Bronchial epithelial cell (primary cell): ENCODE measurements at regions not wholly inside any gene's neighbourhood (a gene's known extent, or its start where the extent isn't known, plus 50 kb on each side); places are given as distances from the start of the nearest gene placed in this dataset.

Source experiments
- DNase-seq: peaks from one replicate; pipeline ENCODE4 v3.0.0-alpha.2; 2010; ENCODE audit warnings: low read depth
- FAIRE-seq: peaks from 2 replicates; lab custom pipeline; 2011; peaks lifted over from hg19 to GRCh38; lab: Jason Lieb, UNC
- H3K27me3 ChIP-seq: 2 replicates; pipeline ENCODE4 v1.5.1; 2011; ENCODE audit warnings: low read length; ENCODE audit not compliant: control insufficient read depth, insufficient read depth
- H3K36me3 ChIP-seq: 2 replicates; pipeline ENCODE4 v1.5.1; 2011; ENCODE audit warnings: low read length; ENCODE audit not compliant: control insufficient read depth, insufficient read depth
- H3K4me3 ChIP-seq: 2 replicates; pipeline ENCODE4 v1.5.1; 2011; ENCODE audit warnings: mild to moderate bottlenecking, low read depth, low read length, control low read depth
- CTCF ChIP-seq: IDR thresholded peaks from 2 replicates; pipeline ENCODE4 v1.5.1; 2011; ENCODE audit warnings: mild to moderate bottlenecking, moderate library complexity, low read length, control low read depth, inconsistent platforms; ENCODE audit not compliant: insufficient read depth, severe bottlenecking

GRCh38 chr7:41817386-41817785 lies 114.5 kb upstream of the INHBA start:
- TF ChIP-seq CTCF = no peak
- H3K4me3 ChIP-seq = no peak overlapping the region
- H3K36me3 ChIP-seq = no peaks in the 10 kb centered on the region
- DNase-seq = peak; percentile 70
- peaks cover 1% of the 10 kb centered on the region for H3K27me3 ChIP-seq
- no peak for FAIRE-seq

- H3K4me3 ChIP-seq = no peak overlapping the region
- no peak for FAIRE-seq
- no peak for TF ChIP-seq CTCF
- H3K36me3 ChIP-seq = no peaks in the 10 kb centered on the region
- DNase-seq = no peak
- peaks cover 1% of the 10 kb centered on the region for H3K27me3 ChIP-seq
Measured at GRCh38 chr7:41816111-41816510, 113.2 kb upstream of the INHBA start.

- FAIRE-seq (no peak), DNase-seq (no peak)
- H3K36me3 ChIP-seq = no peaks in the 10 kb centered on the region
- peaks cover 1% of the 10 kb centered on the region for H3K27me3 ChIP-seq
- no peak for TF ChIP-seq CTCF
- no peak overlapping the region for H3K4me3 ChIP-seq
Measured at GRCh38 chr7:41814888-41815287, 112.0 kb upstream of the INHBA start.

GRCh38 chr7:41813286-41813685 lies 110.4 kb upstream of the INHBA start:
- TF ChIP-seq CTCF = no peak
- no peak overlapping the region for H3K4me3 ChIP-seq
- H3K27me3 ChIP-seq = peaks cover 1% of the 10 kb centered on the region
- H3K36me3 ChIP-seq = no peaks in the 10 kb centered on the region
- DNase-seq (no peak), FAIRE-seq (no peak)

GRCh38 chr7:41811941-41812340 lies 109.1 kb upstream of the INHBA start:
- Histone ChIP-seq H3K36me3 (no peaks in the 10 kb centered on the region), H3K4me3 (no peak overlapping the region), H3K27me3 (peaks cover 1% of the 10 kb centered on the region)
- no peak for DNase-seq
- no peak for FAIRE-seq
- TF ChIP-seq CTCF = no peak

GRCh38 chr7:41809940-41810576 lies 107.2 kb upstream of the INHBA start:
- Histone ChIP-seq H3K27me3 (peaks cover 1% of the 10 kb centered on the region), H3K36me3 (no peaks in the 10 kb centered on the region), H3K4me3 (no peak overlapping the region)
- FAIRE-seq (no peak), DNase-seq (no peak)
- TF ChIP-seq CTCF = no peak
